ENCODE measurements at regions not wholly inside any gene's neighbourhood (a gene's known extent, or its start where the extent isn't known, plus 50 kb on each side); places are given as distances from the start of the nearest gene placed in this dataset.

DNA sequence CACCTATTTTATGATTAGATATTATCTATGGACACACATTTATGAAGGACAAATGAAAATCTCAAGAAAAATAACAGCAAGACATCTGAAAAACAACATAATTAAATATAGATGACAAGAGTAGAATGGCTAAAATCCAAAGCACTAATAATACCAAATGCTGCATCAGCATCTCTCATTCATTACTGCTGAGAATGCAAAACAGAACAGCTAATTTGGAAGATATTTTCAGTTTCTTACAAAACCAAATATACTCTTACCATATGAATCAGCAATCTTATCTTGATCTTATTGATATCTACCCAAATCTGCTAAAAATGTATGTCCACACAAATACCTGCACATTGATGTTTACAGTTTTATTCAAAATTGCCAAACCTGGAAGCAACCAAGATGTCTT is 829.1 kb upstream of the MIR17HG start:
- no peak for DNase-seq

DNA sequence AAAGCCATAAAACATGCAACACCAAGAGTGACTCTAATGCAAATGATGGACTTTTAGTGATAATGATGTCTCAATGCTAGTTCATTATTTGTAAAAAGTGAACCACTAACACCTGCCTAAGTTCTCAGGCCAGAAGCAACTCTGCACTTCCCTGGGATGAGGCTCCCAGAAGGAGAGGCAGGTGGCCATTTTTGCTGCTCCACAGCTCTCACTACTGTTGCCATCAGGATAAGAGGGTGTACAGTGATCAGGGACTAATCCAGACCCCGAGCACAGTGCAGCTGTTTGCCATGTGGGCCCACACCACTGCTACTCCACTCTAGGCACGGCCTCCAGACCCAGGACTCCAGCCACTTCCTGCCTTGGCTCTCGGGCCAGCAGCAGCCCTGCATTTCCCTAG is 828.3 kb upstream of the MIR17HG start:
- DNase-seq = no peak

DNA sequence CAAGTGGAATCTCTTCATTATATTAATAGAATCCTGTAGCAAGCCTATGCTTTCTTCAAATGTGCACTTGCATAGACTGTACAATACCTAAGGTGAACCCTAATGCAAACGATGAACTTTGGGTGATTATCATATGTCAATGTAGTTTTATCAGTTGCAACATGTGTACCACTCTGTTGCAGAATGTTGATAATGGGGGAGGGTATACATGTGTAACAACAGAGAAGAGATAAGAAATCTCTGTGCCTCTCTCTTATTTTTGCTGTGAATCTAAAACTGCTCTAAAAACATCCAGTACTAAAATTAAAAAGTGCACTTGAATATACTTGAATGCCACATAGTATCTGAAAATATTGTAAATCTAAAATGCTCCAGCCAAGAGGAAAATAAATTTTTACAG is 820.8 kb upstream of the MIR17HG start:
- no peak for DNase-seq

DNA sequence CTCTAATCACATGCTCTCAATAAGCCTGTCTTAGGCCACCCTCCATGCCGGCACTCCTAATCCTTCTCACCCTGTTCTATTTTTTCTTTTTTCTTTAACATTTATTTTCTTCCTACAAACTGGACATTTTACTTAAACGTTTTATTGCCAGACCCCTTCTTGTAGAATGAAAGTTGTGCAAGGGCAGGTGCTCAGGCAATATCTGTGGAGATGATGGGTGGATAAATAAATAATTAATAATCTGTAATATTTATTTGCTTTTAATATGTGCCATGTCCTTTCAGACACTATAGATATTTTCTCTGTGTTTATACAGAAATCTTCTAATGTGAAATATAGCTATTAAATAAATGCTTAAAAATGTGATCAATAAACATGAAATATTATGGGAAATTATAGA is 815.7 kb upstream of the MIR17HG start:
- no peak for DNase-seq

DNA sequence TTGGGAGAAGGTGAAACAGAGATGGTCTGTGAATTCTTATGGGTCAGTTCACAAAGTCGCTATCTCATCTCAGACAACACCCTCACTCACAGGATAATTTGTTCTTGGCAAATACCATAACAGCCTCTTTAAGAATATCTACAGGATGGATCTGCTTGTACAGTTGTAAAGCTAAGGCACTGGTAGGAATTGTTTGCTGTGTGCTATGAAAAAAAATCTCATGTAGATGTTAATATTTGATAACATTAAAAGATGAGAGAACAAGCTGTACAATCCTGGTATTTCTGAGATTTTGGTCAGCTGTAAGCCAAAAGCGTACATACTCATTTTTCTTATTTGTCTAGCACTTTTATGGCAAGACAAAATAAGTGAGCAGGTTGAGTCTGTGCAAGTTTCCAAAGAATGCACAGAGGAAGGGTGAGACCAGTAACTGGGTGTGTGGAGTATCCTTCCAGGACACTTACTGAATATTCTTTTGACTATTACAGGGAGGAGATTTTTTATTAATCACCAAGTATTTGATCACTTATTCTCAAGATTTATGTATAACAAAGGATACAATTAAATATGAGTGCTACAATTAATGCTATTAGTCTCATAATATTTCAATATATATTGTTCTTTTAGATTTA is 814.5 kb upstream of the MIR17HG start:
- no peak for DNase-seq

DNA sequence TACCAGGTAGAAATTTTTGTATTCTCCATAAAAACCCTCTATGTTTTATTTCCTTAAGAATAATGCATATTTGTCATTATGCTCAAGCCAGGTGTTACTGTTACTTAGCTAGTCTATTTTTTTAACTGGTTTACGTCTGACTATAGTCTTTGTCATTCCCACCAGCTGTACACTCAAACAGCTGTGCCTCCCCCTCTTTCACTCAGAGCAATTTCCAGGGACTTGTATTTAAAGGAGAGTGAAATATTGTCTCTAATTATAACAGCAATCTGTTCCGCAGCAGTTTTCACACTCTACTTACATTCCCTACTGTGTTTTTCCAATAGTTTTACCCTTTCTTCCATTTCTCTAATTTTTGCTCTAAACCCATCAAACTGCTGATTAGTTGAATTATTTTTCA is 813.6 kb upstream of the MIR17HG start:
- no peak for DNase-seq

DNA sequence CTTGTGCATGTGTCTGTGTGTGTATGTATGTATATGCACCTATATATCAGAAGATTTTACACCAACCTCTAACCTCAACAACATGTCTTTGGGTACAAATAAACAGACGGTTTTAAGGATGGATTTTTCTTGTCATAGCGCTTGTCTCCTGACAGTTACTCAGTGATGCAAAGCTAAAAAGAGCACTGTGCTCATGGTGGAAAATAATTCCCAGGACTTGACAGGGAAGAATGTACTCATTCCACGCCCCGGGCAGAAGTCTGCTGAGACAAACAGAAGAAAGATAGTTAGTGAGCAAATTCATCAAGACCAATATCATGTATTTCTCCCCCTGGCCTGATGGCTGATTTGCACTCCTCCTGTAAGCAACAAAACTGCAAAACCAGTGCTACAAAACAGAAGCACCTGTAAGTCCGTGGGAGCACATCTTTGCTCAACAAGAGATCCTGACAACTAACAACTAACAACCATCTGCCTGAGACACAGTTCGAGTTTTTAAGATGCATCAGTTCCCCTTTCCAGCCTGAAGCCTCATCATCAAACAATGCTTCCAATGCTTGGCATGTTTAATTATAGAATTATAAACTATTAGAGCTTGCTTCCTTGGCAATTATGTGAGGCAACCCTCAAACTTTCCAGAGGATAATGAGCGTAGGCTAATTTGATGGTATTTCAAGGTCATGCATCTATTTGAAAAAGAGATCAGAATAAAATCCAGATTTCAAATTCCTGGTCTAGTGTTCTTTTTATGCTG is 812.7 kb upstream of the MIR17HG start:
- DNase-seq = no peak

DNA sequence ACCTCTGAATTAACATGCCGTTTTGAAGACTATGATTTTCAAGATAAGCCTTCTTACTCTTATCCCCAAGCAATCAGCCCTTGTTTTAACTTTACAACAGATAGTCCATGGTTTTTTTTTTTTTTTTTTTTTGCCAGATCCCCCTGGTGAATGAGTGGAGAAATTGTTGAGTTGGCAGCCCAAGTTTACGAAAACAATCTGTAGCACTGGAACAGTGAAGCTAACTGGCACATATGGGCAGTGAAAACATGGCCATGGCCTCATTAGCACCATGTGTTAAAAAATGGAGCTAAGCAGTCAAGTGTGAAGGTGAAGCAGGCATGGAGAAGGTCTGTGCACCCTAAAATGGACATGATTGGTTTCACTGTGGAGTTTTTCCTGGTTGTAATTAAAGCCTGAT is 812.1 kb upstream of the MIR17HG start:
- DNase-seq = no peak

DNA sequence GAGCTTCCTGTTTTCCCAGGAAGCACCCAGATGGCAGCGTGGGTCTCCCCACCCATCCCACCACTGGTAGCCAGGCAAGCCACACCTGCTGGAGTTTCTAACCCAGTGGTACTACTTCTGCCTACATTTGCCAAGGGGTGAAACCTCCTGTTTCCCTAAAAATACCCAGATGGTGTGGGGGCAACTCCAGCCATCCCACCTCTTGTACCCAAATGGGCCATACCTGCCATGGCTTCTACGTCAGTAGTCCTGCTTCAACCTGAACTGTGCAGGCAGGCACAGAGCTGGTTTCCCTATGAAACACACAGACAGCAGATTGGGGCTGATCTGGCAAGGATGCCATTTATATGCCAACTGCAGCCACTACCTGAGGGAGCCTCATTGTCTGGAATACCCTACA is 809.4 kb upstream of the MIR17HG start:
- no peak for DNase-seq

DNA sequence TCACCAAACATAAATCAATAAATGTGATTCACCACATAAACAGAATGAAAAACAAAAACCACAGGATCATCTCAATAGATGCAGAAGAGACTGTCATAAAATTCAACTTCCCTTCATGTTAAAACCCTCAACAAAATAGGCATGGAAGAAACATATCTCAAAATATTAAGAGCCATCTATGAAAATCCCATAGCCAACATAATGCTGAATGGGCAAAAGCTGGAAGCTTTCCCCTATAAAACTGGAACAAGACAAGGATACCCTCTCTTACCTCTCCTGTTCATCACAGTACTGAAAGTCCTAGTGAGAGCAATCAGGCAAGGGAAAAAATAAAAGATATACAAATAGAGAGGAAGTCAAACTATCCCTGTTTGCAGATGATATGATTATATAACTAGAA is 806.1 kb upstream of the MIR17HG start:
- DNase-seq = no peak

DNA sequence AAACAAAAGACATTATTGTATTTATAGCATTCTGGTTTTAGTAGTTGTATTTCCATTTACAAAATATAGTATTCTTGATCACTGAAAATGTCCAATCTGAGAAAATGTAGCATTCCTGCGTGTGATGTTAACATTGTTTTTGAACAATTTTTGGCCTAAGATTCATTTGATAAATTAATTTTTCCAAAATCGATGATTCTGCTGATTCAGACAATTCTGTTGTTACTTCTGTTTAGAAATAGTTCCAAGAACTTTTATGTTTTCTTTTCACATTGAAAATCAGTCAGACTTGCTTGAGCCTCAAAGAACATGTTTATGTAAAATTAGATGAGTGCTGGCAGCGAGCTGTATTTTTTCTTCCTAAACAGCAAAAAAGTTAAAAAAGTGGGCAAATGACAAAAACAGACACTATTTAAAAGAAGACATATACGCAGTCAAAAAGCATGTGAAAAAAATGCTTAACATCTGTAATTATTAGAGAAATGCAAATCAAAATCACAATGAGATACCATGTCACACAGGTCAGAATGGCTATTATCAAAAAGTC is 804.5 kb upstream of the MIR17HG start:
- DNase-seq = no peak

DNA sequence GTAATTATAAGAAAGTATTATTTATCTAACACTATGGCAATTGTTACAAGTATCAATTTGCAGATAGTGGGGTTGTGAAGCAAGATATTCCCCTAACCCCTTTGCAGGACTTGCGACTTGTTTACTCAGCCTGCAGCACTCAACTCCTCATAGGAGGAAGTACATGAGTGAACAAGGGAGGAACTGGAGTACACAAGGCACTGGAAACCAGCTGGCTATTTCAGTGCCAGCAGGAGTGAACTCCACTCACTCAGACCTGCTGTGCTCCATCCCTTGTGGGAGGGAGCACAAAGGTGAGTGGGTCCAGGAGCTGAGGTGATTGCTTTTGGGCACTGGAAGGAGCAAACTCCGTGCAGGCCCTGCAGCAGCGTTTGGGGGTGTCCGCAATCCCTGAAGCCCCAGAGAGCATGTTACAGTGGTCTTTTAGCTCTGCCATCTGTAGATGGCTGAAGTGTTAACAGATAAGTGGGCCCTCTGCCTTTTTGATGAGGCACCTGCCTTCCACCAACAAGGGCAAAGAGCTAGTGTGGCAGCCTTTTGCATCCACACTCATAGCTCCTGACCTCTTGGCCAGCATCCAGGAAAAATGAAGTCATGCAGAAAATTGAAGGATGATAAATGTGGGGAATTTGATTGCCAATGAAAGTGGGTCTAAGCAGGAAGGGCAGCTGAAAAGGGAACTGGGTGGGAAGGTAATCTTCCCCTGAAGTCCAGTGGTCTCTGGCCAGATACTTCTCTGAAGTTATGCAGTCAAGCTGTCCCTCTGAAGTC is 802.2 kb upstream of the MIR17HG start:
- DNase-seq = no peak

DNA sequence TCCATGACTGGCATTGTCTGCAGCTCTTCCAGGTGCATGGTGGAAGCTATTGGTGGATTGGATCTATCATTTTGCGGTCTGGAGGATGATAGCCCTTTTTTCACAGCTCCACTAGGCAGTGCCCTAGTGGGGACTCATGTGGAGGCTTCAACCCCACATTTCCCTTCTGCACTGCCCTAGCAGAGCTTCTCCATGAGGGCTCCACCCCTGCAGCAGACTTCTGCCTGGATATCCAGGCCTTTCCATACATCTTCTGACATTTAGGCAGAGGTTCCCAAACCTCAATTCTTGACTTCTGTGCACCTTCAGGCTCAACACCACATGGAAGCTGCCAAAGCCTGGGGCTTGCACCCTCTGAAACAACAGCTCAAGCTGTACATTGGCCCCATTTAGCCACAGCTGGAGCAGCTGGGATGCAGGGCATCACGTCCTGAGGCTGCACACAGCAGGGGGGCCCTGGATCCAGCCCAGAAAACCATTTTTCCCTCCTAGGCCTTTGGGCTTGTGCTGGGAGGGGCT is 800.2 kb upstream of the MIR17HG start:
- DNase-seq = no peak

DNA sequence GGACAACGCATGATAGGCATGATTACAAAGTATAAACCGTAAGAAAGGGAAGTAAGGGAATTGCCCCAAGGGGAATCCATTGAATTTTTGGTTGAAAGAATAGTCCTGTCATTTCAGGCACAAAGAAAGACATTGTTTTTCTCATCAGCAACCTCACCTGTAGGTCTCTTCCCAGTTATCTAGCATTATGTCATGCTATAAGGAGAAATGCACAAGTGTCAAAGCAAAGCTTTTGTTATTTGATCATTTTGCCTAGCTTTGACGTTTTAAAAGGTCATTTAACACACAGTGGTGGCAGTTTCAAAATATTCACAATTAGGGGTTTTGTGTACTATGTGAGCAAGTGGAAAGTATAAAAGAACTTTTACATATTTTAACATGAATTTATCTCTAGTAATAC is 796.2 kb upstream of the MIR17HG start:
- DNase-seq = no peak

DNA sequence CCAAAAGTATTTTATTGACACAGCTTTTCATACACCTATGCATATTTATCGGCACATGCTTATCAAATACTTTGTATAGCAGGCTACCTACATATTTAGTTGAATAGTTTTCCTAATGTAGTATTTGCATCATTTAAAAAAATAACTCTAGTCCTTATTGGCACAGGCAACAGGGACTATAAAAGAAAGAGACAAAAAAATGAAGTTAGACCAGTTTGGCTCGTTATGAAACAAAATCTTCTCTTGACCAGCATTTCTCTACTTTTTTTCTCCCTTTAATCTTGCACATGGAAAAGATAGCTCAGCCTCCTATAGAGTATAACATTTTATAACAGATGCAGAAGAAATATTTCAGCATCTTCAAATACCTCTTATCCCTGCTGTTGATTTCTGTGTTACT is 794.8 kb upstream of the MIR17HG start:
- no peak for DNase-seq

DNA sequence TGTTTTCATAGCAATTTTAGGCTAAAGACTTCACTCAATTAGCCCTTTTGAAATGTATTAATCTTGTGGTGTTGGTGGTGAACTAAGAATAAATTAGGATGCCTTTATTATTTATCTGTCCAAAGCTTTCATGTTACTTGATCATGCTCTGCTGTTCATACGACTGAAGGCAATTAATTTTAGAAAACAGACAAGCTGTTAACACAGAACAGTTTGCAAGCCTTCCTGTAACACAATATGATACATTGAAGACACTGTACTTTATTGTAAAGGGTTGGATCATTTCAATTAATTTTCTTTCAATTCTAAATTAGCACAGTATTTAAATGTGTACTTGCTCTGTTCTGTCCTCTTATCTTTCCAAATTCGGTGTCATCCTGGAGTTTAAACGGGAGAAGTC is 794.3 kb upstream of the MIR17HG start:
- no peak for DNase-seq

DNA sequence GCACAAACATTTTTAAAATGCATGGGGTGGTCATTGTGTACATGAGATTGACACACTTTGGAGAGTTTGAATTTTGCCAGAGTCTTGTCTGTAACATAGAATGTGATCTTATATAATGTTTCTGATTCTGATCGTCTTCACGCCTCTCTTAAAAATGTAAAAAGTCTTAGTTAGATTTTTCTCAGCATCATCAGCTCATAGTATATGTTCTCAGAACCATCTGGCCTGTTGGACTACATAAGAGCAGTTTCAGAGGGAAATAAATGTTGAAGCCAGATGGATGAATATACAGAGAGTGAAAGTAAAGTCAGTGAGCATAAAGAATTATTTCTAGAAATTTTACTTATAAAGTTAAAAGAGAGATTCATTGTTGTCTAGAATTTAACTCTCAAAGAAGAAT is 789.9 kb upstream of the MIR17HG start:
- DNase-seq = no peak

DNA sequence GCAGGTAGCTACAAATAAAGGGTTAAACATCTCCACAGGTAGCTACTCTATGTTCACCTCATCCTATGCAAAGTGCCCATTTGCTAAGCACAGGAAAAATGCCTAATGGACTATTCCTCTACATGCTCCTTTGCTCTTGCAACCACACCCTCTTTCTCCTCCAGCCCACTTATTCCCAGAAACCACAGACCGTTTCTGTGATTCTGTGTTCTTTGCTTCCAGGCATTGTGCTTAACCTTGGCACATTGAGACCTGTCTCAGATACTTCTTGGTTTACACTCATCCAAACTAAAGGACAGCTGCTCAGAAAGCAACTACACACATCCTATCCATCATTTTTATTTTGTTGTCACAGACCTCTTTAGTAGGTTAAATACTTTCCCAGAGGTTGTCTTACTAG is 785.0 kb upstream of the MIR17HG start:
- no peak for DNase-seq

DNA sequence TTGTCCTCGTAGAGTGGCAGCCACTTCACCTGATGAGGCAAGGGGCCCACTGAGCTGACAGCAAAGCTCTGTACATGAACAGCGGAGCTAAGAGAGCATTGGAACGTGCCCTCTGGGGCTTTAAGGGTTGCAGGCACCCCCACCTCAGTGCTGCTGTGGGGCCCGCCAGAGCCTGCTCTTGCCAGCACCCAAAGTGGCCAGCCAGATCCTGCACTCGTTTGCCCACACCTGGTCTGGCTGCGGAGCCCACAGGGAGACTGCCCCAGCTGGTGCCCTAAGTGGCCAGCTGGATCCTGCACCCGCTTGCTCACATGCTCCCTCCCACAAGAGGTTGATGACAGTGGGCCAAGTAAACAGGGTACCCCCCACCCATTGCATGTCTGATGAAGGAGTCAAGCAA is 783.4 kb upstream of the MIR17HG start:
- no peak for DNase-seq

DNA sequence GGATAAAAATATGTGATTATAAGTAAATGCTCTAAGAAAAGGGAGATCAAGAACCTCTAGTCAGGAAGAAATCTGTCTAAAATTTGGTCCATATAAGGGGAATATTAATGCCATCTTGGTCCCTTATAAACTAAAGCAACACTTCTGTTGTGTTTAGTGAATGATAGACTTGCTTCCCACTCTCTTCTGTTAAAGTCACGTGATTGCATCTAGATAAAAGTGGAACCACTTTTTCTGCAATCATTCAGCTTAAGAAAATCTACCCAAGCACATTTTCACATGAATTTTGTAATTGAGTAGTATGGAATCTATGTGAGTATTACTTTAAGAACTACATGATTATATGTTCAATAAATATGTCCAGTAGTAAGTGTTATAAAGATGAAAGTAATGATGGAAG is 782.9 kb upstream of the MIR17HG start:
- no peak for DNase-seq

DNA sequence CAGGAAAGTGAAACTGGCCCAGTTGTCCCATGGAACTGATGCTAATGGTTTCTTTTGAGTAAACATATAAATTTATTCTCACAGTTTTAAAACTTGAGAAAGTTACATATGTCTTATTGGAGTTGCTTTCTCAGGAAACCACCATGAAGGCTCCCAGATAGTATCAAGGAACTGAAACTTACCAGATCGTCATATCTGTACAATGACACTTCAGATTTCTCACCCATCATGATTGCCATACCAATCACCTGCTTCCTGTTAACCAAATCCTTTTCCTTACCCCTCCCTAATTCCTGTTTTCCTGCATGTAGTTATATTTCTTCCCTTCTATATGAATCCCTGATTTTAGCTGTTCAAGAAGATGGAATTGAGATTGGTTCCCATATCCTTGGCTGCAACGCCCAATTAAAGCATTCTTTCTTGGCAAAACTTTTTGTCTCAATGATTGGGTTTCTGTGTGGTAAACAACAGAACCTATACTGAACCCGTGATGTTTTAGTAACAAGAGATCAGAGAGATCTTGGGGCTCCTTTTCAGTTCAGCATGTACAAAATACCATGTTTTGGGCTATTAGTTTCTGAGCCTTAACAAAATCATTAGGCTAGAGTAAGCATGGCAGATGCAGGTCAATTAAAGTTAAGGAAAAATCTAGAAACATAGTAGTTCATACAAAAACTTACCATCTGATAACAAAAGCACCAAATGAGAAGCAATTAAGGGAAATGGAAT is 781.3 kb upstream of the MIR17HG start:
- DNase-seq = no peak

DNA sequence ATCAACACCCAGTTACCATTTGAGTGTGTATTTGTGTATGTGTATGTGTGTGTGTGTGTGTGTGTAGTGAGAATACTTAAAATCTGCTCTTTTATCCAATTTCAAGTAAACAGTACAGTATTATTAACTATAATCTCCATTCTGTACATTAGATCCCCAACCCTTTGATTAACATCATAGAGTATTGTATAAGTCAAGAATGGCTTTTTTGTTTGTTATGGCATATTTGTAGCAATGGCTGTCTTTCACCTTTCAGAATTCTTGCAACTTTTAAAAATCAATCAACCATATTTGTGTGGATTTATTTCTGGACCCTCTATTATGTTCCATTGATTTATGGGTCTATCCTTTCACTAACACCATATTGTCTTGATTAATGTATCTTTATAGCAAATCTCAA is 779.3 kb upstream of the MIR17HG start:
- no peak for DNase-seq

DNA sequence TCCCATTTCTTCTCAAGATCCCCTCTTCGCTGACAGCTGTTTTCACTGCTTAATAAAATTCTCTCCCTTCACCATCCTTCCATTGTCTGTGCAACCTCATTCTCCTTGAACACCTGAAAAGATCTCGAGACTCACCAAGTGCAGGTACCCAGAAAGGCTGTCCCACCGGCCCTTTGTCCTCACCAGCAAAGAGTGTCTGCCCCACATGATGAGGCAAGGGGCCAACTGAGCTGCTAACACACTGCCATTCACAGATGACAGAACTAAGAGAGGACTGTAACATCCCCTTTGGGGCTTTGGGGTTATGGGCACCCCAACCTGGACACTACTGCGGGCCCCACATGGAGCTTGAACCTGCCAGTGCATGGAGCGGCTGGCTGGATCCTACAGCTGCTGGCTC is 771.4 kb upstream of the MIR17HG start:
- DNase-seq = no peak

Data from cerebellar nuclear complex (tissue), 1 donor.